ENCODE measurements at regions not wholly inside any gene's neighbourhood (a gene's known extent, or its start where the extent isn't known, plus 50 kb on each side); places are given as distances from the start of the nearest gene placed in this dataset.
"Not testable (repeated sequence)": the region's sequence is repeated elsewhere in the genome, so short reads cannot be mapped to it uniquely, and the experiment has no call there.

- no peak for DNase-seq
Measured at GRCh38 chr2:239648607-239649006, 247.8 kb upstream of the HDAC4 start.

GRCh38 chr2:239647052-239647819 is 246.4 kb upstream of the HDAC4 start:
- DNase-seq: no peak

DNA sequence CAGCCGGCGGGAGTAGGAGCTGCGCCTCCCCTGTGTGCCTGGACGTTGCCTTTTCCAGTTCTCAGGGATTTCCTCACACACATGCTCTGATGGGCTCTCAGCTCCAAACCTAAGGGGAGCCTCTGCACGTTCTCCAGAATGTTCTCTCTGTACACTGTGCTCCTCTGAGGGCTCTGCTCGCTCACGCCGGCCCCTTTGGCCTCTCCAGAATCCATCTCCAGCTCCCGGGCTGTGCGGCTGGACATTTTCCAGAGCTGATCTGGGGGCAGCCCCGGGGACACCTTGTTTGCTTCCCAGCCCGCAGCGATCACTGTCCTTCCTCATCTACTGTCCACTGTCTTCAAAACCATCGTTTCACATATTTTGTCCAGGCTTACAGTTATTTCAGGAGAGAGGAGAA is 245.4 kb upstream of the HDAC4 start:
- DNase-seq: no peak

DNA sequence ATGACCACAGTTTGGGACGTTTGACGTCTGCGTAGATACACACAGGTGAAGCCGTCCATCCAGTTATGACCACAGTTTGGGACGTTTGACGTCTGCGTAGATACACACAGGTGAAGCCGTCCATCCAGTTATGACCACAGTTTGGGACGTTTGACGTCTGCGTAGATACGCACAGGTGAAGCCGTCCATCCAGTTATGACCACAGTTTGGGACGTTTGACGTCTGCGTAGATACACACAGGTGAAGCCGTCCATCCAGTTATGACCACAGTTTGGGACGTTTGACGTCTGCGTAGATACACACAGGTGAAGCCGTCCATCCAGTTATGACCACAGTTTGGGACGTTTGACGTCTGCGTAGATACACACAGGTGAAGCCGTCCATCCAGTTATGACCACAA is 243.8 kb upstream of the HDAC4 start:
- not testable (repeated sequence) for DNase-seq

- DNase-seq: peak; percentile 28
Measured at GRCh38 chr2:239644011-239644410, 243.2 kb upstream of the HDAC4 start.

DNA sequence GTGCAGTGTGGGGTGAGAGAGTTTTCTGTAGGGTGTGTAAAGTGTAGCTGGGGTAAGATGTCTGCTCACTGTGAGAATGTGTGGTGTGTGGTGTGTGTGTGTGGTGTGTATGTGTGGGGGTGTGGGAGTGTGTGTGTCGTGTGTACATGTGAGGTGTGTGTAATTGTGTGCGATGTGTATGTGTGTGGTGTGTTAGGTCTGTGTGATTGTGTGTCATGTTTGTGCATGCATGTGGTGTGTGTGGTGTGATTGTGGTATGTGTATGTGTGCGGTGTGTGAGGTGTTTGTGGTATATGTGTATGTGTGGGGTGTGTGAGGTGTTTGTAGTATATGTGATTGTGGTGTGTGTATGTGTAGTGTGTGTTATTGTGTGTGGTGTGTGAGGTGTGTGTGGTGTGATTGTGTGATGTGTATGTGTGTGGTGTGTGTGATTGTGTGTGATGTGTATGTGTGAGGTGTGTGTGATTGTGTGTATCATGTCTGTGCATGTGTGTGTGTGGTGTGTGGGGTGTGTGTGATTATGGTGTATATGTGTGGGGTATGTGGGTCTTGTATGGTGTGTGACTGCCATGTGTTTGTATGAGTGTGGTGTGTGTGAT is 241.7 kb upstream of the HDAC4 start:
- no peak for DNase-seq

DNA sequence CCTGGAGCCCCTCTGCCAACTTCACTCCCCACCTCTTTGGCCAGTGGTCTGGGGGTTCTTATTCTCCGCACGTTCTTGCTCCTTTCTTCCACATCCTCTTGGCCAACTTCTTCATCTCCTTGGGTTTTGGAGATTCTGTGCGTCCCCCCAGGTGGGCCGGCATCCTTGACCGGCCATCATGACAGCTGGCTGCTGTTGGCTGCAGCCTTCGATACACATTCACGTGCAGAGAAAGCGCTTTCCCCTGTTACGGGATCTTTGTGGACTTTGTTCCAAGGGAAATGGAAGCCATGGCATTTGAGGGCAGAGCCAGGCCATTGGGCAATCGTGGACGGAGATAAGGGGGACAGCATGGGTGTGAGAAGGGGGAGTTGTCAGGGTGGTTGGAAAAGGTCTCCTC is 241.1 kb upstream of the HDAC4 start:
- DNase-seq: not testable (repeated sequence)

GRCh38 chr2:239640676-239641578 is 240.1 kb upstream of the HDAC4 start:
- no peak for DNase-seq

DNA sequence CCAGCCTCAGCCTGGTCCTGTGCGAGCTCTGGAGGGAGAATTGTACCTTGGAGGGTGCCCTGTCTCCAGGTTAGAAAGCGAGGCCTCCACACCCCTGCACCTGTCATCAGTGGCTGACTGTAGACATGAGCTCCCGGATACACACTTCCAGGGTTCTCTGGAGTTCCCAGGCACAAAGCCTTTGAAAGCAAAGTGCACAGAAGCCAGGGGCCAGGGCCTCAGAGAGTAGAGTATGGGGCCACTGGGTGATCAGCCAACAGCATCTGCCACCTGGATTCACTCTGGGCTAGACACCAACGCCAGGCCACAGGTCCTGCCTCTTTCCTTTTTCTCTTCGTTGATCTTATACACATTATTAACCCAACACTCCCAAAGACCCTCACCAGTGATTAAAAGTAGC is 239.4 kb upstream of the HDAC4 start:
- no peak for DNase-seq

DNA sequence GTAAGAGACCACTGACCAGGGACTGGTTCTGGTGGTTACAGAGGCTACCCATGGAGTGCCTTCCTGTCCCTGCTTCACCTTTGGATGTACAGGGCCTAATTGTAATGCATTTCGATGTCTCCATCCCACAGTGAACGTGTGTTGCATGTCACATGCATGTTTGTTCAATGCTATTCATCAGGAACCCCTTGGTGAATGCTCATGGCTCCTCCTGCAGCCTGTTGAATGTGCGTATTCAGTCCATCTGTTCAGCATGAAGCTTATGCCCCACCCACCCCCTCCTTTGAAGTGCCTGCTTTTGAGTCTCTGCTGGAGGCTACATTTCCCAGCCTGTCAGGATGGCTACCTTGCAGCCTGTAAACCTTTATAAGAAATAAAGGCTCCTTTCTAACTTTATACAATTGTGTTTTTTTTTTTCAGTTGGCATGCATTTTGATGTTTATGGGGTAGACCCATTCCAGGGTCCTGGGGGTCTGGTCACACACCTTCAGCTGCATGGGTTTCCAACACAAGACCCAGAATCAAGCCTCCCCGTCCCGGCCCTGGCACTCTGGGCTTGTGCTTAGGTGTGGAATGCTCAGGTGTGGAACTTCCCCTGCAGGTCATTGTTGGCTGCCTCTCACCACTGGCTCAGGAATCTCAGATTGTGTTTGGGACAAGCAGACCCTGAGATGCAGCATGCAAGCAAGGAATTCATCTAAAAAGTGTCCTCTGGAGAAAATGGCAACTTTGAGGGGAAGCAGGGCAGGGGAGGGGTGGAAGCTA is 238.8 kb upstream of the HDAC4 start:
- no peak for DNase-seq

- DNase-seq: no peak
Measured at GRCh38 chr2:239638376-239638775, 237.6 kb upstream of the HDAC4 start.

DNA sequence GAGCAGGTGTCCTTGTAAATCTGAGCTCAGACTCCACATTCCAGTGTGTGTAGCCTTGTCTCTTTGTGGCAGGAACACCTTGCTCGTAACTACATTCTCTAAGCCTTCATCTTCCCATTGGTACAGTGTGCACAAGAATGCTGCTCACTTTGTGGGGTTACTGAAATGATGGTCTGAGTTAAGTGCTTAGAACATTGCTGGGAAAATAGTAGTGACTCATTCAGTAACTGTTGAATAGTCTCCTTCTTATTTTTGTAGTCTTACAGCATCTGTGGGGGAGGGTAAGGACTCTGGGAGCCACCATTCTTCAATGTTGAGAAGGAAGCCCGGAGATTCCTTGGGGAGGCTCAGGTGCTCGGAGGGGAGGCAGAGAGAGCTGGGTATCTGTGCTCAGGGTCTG is 236.0 kb upstream of the HDAC4 start:
- no peak for DNase-seq

DNA sequence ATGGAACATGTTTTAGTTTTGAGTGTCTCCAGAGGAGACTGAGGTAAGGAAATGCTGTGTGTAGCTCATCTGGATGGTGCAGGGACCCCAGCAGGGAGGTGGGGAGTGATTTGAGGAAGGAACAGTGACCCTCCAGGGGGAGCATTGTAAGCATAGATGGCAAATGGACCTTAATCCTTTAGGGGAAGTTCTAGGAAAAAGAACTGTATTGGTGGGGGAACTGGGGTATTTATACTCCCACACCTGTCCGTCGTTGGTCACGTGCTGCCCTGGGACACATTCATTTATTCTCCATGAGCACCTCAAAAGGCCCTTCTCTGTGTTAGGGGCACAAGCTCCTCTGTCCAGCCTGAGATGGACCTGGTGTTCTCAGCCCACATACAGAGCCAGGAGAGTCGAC is 233.9 kb upstream of the HDAC4 start:
- DNase-seq: no peak

- DNase-seq: peak; percentile 11
Measured at GRCh38 chr2:239630618-239631286, 229.9 kb upstream of the HDAC4 start.

DNA sequence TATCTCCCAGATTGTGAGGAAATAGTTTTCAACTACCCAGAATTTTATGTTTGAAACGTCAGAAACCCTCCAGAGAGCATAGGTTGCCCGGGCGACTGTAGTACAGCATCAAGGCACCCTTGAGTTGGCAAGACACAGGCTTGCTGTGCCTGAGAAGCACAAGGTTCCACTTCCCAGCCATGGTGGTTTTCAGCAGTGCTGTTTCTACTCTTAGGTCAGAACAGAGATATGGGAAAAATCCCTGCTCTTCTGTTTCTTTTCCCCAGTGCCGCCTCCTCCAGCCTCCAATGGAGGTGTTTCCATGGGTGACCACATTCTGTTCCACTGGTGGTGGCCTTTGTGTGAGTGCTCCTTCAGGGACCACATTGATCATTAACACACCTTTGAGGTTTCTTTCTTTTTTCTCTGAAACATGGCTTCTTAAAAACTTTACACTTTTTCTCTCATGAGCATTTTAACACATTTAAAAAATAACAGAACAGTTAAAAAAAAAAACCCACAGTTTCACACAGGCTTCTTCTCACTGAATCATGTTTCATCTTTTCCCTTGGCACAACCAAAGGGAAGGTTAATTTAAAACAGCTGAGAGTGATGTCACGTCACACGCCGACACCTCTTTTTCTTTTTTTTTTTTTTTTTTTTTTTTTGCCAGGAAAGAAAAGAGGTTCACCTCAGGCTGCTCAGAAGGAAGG is 229.3 kb upstream of the HDAC4 start:
- peak; percentile 38 for DNase-seq

GRCh38 chr2:239626961-239627592 is 226.3 kb upstream of the HDAC4 start:
- no peak for DNase-seq

DNA sequence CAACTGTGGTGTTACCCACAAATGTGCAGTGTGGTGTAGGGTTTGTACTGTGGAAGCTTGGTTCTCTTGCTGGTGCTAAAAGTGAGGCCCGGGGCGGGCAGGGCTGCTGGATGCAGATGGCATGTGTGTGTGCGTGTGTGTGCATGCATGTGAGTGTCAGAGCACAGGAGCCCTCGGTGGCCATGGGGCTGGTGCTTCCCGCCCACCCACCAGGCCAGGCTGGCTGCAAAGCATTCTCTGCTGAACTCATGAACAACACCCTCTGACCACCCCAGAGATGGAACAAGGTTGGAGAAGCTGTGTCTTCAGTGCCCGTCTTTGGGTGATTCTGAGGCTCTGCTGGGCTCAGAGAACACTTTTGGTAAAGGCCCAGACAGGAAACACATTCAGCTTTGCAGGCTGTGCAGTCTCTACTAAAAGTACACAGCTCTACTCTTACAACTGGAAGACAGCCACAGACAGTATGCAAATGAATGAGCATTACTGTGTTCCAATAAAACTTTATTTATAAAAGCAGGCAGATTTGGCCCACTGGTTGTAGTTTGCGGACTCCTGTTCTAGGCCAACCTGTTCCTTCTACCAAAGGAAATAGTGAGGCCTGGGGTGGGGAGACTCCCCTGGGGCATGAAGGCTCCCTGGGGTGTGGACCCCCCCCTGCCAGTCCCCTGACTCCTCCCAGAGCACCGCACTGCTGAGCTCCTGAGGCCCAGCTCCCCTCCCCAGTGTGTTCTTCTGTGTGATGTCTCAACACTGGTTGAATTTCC is 225.3 kb upstream of the HDAC4 start:
- DNase-seq: no peak

GRCh38 chr2:239625156-239625845 is 224.5 kb upstream of the HDAC4 start:
- no peak for DNase-seq

DNA sequence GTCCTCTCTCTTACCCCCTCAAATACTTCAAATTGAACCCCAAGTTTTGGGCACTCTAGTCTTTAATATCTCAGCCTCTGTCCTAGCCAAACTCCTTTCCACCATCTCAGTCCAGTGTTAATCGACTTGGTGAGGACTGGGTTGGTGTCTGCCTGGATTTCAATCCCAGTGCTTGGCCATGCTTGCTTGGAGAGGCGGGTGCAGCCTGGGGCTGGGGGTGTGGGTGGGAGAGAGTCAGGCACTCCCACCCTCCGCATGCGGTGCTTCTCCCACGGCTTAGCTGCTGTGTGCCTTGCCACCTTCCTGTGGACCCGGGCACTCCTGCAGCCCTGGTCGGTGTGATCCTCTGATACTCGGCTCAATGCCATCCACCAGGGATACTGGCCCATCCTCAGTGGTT is 220.8 kb upstream of the HDAC4 start:
- DNase-seq: no peak

Data from tongue (tissue), 1 donor.